Activated CD4-positive, alpha-beta T cell treated with anti-CD3 and anti-CD28 coated beads, Interleukin-2, amount 50 U/mL, for 24 hours (primary cell): ENCODE measurements at regions not wholly inside any gene's neighbourhood (a gene's known extent, or its start where the extent isn't known, plus 50 kb on each side); places are given as distances from the start of the nearest gene placed in this dataset.
"Not testable (repeated sequence)": the region's sequence is repeated elsewhere in the genome, so short reads cannot be mapped to it uniquely, and the experiment has no call there.

Experiments
- DNase-seq, 2 donors: peaks; one replicate each; pipeline ENCODE4 v3.0.0-alpha.2; 2020; ENCODE audit warnings: low read depth in 1 of 2, low spot score in 1 of 2

DNA sequence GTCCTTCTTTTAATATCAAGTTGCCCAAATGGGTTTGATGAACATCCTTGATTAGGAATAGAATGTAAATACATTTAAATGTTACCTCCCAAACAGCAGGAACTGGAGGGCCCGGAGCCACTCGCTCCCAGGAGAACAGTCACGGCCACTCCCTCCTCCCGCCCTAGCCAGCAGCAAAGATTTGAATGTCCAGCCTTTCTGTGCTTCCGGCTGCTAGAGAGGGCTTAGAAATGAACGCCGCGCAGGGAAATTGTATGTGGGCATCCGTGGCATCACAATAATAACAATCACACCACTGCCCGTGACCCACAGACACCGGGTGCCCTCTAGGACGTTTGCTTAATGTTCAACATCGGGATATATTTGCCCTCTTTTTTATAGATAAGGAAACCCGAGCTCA is 164.9 kb upstream of the SALL3 start:
- DNase-seq: no peak

DNA sequence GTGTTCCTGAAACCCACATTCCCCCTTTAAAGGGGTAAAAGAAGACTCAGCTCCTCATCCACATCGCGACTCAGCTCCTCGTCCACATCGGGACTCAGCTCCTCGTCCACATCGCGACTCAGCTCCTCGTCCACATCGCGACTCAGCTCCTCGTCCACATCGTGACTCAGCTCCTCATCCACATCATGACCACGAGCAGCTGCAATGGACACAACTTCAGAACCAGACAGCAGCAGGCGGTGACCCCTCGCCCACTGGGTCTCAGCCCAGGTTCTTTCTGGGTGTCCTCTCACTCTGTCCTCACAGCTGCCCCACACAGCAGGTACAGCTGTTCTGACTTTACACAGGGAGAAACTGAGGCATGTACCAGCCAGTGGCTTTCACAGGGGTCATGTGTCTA is 163.5 kb upstream of the SALL3 start:
- no peak for DNase-seq

DNA sequence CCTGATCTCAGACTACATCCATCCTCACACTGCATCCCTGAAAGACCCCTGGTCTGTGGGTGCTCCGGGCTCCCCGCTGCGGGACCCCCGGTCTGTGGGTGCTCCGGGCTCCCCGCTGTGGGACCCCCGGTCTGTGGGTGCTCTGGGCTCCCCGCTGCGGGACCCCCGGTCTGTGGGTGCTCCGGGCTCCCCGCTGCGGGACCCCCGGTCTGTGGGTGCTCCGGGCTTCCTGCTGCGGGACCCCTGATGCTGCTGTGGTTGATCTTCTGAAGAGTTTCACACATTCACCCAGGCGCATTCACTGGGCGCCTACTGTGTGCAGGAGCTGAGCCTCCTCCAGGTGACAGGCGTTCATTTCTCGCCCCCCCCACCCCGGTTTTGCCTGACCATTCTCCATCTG is 162.7 kb upstream of the SALL3 start:
- DNase-seq: no peak

DNA sequence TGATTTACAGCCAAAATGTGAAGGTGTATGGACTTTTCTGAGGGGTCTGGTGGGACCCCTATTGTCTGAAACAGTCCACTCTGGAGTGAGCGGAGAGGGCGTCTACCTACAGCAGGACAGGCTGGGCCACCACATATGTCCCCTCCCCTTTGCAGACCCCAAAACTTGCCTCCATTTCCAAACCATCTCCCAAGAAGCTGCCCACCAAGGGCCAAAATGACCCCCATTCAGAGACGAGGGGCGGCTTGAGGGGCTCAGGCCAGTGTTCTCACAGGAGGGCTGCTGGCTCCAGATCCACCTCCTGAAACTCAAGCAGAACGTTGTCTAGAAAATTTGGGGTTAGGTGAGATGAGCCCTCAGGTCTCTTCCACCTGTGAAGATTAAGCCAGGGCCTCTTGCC is 161.1 kb upstream of the SALL3 start:
- DNase-seq: no peak

DNA sequence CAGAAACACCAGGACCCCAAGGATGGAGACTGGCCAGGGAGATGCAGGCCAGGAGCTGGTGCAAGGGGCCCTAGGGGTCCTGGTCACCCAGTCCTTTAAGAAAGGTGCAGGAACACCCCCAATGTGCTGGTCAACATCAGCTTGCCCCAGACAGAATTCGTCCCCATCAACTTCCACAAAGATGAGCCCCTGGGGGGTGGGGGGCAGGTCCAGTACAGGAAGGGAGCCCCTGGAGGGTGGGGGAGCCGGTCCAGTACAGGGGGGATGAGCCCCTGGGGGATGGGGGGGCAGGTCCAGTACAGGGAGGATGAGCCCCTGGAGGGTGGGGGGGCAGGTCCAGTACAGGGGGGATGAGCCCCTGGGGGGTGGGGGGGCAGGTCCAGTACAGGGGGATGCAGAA is 160.7 kb upstream of the SALL3 start:
- DNase-seq: no peak

DNA sequence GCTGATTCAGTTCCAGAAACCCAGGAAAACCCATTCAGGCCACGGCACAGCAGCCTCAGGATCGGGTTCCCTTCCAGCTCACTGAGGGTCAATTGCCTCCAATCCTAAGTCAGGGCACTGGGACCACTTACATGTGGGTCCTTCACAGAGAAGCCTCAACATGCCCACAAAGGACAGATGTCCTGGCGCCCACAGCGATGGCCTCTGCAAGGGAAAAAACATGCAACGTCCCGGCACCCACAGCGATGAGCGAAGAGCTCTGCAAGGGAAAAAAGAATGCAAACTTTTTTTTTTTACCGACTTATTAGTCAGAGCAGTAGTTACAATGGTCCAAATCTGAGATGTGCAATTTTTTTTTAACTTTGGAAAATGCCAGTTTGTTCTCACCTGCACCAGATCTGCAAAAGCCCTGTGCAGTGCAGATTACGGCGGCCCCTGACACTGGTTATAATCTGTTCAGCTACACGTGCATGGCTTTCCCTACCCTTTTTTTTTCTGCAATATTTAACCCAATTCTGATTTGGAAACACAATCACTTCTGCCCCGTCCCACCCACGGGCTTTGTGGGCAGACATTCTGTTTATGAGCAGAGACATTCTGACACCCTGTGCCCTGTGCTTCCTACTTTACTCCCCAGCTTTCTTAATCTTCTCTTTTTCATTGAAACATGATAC is 159.3 kb upstream of the SALL3 start:
- no peak for DNase-seq

DNA sequence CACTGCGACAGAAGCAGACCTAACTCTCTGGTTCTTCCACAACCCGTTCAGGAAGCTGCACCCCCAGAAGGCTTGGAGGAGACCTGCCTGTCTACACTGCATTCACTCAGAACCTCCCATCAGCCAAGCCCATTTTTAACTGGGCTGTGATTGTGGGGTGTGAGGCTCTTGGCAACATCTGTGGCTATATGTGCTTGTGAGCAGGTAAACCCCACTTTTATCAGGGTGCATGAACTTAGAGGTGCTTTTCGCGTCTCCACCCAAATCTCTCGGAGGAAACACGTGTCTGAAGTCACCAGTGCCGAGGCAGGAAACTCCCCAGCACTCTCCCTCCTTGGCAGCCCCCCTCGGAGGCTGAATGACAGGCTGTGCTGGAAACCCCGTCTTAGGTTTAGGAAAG is 158.2 kb upstream of the SALL3 start:
- no peak for DNase-seq

DNA sequence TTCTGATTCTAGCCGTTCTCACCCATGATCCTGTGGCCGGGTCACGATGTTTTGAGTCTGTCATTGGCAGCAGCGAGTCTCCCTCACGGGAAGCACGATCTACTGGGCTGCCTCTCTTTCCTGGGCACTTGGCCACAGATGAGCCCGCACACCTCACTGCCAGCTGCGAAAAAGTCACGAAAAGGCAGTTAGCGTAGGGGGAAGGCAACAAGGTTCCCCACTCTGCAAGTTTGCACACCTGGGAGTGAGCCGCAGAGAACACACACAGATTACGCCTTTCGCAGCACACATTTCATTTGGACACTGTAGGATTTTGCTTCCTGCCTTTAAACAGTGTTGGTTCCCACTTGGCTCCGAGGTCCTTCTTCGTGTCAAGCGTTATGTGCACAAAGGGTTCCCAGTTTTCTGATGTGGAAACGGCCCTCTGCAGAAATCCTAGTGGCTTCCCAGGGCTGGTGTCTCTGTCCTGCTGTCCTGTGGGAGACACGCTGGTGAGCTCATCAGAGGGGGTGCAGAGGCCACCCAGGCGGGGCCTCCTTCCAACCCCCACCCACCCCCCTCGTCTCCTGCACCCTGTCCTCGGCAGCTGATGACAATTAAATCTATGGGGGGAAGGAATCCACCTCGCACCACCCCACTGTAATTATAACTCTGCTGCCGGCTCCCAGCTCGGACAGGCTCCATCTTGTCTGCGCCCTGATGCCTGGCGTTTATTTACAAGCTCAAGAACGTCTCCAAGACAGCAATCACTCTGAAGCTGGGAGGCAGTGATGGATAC is 157.3 kb upstream of the SALL3 start:
- DNase-seq: no peak

DNA sequence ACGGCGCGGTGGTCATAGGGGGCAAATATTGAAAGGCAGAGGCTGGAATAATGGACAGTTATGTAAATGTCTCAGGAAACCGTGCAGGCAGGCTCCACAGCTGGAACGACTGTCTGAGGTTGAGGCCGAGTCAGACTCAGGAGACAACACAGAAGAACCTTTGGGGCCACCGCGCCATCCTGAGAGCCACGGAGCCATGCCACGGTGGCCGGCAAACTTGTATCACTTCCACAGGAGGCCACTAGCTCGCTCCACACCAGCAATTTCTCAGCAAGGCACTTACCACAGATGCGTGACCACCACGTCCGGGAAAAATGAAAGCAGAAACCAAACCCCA is 156.7 kb upstream of the SALL3 start:
- DNase-seq: no peak

DNA sequence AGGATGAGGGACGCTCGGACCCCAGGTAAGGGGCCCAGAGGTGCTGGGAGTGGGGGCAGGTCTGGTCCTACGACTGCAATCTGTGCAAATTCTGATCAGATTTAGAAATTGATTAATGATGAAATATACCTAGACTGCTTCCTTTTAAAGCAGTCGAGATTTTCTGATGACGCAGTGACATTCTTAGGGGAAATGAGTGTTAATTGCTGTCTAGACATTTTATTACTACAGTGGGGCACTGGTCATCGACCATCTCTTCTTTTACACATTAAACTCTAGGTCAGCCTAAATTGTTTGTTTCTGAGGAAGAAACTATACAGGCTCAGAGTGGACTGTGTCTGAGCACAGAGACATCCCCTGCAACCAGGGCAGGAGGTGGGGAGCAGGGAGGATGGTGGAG is 154.4 kb upstream of the SALL3 start:
- DNase-seq: no peak

DNA sequence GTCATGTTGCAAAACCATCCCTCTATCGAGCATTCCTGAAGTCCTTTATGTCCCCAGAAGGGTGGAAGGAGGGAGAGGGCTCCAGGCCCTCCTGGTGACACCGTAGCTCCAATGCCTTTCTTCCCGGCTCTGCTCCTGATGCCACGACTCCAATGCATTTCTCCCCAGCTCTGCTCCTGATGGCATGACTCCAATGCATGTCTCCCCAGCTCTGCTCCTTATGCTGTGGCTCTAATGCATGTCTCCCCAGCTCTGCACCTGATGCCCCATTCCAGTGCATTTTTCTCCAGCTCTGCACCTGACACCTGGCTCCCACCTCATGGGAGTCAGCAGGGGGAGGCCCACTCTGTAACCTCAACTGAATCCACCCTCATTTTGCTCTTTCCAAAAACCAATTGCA is 153.0 kb upstream of the SALL3 start:
- no peak for DNase-seq

DNA sequence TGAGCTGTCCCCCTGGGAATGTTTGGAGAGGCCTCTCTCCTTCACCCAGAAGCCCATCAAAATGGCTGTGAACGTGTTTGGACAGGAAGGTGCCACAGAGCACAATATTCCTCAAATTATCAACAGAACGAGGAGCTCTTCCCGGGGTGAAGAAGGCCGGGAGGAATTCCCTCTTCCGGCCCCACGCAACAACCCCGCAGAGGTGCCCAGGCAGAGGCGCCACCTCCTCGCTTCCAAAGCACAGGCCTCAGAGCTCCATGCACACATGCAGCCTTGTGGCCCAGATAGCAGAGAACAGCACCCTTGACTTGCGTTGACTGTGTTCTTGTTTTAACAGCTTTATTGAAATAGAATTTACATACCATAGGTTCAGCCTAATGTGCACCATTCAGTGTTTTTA is 152.5 kb upstream of the SALL3 start:
- DNase-seq: no peak

DNA sequence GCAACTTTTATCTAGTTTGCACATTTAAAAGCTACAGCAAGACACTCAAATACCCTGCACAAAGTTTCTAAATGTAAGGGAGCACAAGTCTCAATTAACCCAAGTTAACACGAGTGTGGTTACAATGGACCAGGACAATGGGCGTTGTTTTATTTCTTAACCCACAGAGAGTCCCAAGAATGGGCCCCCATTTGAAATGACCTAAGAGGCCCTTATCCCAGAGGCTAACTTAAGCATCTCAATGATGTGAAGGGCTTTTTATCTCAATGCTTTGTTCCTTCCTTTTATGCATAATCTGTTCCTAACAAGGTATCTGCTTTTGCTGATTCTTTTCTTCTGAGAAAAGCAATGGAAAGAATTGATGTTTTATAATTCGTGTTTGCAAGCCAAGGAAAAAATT is 151.5 kb upstream of the SALL3 start:
- DNase-seq: no peak

DNA sequence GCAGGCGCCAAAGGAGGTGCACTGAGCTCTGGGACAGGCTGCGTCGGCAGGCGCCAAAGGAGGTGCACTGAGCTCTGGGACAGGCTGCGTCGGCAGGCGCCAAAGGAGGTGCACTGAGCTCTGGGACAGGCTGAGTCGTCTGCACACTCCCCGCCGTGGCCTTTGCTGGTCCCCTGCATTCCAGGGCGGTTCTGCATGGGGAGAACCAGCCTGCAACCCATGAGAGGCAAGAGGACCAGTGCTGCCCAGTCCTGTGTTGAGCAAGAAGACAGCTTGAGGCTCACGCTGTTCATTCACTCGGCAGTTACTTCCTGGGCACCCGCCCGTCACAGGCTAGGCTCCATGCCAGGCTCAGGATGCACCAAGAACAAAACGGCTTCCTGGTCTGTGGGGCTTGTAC is 150.6 kb upstream of the SALL3 start:
- not testable (repeated sequence) for DNase-seq

DNA sequence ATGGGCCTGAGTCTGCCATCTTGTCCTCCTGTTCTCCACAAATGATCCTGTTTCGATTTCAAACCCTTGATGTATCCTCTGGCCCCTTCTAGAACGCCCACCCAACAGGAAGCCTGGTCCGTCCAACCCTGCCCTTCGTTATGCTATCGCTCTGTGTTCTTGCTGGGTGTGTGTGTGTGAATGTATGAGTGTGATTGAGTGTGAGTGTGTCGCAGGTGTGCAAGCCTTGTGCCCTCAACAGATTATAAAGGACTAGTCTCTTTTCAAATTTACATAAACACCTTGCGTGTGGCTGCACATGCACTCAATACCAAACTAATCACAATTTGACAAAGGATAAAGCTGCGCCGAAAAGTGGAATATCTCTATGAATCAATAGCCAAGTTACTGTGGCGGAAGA is 149.5 kb upstream of the SALL3 start:
- no peak for DNase-seq

DNA sequence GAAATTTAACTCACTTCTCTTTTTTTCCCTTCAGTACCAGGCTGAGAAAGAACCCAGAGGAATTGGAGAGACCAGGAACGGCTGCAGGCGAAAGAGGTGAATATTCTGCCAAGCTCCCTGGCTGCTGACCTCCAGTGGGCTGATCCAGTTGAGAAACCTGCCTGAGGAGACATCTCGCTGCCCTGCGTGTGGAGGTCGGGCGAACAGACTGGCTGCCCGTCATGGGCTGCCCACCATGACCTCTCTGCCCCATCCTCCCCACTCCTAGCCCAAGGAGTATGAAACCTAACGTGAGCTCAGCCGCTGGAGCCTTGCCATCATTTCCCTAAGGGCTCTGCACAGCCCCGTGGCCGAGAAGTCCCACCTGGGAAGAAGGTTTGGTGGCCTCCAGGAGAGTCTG is 148.8 kb upstream of the SALL3 start:
- DNase-seq: no peak

DNA sequence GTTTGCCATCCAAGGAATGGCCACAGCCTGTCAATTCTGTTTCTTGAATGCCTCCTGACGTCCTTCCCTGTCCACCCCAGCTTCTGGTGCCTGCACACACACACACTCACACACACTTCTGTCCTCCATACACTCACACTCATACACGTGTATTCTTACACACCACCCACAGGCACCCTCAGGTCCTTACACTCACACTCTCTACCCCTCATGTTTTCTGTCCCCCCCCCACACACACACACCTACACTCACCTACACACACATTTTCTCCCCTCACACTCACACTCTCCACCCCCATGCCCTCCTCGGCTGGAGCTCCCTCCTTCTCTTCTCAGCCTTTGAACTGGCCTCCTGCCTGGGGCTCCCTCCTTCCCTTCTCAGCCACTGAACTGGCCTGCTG is 148.0 kb upstream of the SALL3 start:
- DNase-seq: no peak

DNA sequence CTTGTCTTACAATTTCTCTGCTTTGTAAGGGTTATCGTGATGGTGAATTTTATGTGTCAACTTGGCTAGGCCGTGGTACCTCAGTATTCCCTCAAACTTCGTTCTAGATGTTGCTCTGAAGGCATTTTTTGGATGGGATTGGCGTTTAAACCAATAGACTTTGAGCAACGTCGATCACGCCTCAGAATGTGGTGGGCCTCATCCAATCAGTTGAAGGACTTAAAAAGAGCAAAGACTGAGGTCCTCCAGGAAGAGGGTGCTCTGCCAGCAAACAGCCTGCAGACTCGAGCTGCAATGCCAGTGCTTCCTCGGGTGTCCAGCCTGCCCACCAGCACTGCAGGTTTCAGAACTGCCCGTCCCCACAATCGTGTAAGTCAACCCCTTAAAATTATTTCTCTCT is 145.8 kb upstream of the SALL3 start:
- DNase-seq: no peak

DNA sequence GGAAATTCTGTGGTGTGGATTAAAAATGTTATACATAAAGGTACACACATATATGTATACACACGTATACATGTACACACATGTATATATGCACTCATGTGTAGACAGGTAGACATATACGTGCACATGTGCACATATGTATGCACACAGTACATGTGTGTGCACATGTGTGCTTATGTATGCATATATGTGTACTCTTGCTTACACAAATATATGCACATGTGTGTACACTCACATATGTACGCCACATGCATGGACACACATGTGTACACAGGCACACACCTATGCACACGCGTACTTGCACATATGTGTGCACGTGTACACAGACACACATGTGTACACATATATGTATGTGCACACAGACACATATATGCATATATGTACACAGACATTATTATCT is 142.8 kb upstream of the SALL3 start:
- no peak for DNase-seq

DNA sequence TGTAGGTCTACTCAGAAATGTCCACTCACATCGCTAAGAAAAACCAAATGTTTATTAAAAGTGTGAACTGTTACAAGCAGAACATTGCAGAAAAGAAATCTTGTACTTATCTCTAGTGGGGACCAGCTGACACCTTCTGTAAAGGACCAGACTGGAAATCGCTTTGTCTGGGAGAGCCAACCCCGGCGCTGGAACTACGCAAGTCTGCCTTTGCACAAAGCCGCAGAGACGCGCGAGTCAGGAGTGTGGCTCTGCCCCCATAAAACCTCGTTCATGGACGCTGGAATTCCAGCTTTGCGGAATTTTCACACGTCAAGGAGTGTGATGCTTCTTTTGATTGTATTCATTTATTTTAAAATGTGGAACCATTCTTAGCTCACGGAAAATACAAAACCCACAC is 141.9 kb upstream of the SALL3 start:
- DNase-seq: no peak

DNA sequence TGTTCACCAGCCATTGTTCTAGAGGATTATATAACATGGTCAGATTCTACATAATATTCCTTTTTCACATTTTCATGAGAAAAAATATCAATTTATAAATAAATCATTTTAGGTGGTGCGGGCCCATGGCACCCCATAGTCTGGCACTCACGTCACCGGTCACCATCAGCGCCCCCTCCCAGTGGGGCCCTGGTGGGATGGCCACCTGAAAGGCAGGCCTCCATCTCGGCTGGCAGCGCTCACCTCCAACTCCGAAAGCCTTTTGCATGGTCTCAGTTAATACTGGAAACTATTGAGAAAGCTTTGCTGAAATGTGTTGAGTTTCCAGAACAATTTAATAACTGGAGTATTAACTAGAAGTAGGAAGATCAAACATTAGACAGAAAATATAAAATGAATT is 141.4 kb upstream of the SALL3 start:
- no peak for DNase-seq

DNA sequence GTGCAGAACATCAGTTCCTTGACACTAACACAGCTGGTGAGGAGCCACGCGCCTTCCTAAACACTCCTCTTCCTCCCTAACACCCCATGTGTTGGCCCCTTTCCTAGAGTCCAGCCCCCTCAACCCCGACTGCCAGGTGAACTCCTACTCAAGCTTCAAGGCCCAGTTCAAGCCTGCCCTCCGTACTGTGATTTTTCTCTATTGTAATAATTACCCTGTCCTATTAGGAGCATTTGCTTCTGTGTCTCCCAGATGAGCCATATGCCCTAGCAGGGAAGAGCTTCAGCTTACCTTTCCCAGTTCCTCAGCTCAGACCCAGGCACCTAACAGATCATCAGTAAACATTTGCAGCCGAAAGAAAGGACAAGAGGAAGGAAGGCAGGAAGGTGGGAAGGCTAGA is 130.6 kb upstream of the SALL3 start:
- DNase-seq: no peak

DNA sequence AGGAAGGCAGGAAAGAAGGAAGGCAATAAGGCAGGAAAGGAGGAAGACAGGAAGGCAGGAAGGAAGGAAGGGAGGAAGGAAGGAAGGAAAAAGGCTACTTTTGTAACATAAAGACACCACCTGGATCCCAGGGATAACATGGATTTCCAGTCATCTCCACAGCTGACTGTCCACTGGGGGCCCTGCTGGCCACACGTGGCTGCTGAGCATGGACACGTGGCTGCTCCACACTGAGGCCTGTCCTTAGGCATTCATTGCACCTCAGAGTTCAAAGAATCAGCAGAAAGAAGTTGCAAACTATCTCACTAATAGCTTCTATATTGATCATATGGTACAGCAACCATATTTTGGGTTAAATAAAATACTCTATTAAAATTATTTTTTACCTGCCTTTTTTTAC is 130.2 kb upstream of the SALL3 start:
- no peak for DNase-seq
